HG02571 (cell line): ENCODE measurements at regions not wholly inside any gene's neighbourhood (a gene's known extent, or its start where the extent isn't known, plus 50 kb on each side); places are given as distances from the start of the nearest gene placed in this dataset.

Source experiments
- ATAC-seq: cut with Tn5 transposase; IDR thresholded peaks from one replicate; pipeline ENCODE4 v1.9.1; 2021; ENCODE audit warnings: mild to moderate bottlenecking, moderate library complexity; ENCODE audit not compliant: unreplicated experiment

DNA sequence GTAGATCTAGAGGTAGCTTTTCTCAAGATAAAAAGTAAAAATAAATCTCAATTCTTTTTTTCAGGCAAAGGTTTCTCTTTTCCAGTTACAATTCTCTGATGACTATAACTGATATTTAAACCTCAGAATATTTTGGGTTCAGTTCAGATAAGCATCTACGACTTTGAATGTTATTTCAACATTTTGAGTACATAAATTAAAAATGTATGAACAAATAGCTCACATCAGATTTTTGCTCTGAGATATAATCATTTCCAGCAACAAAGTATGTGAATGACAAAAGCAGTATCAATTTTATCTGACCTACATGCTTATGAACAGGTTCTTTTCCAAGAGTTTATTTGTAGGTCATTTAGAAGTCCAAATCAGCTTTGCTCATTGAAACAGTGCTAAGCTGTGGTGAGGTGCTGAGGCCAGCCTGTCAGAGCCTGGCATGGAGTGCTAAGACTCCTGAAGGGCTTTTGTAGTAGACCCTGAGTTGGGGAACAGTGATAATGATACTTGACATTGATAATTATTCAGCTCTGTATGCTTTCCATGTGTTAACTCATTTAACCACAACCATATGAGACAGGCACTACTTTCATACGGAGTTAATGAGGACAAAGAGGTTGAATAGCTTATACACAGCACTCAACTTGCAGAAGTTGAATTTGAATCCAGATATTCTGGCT, 205.0 kb upstream of the DCN start:
- no peak for ATAC-seq

DNA sequence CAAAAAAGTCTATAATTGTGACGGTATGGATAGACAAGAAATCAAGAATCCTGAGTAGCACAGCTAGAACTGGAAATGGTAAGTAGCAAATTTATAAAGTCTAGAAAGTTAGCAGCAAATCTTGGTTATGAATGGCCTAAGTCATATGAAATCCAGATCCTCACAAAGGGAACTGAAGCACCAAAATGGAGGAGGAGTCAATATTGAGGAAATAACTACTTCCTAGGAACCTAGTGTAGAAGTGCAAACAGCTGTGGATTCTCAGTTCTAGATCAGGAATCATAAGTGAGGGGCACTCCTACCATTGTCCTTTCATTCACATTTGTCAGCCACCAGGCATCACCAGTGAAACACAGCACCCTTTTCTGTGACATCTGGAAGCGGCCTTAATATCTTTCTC, 202.2 kb upstream of the DCN start:
- no peak for ATAC-seq

DNA sequence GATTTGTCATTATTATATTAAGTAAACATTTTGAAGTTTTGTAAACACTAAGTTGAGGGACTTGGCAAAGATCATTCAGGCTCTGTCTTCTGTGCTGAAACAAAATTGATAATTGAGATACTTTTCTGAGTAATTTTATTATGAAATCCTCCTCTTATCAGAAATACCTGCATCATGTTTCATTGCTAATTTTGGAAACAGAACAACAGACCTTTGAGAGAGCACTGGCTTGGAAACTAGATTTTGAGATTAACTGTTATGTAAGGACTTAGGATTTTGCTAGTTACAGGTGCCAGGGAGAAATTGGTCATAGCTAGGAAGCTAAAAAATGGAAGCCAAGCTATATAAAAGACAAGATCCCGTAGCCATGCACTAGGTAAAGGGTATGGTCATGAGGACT, 201.7 kb upstream of the DCN start:
- no peak for ATAC-seq

DNA sequence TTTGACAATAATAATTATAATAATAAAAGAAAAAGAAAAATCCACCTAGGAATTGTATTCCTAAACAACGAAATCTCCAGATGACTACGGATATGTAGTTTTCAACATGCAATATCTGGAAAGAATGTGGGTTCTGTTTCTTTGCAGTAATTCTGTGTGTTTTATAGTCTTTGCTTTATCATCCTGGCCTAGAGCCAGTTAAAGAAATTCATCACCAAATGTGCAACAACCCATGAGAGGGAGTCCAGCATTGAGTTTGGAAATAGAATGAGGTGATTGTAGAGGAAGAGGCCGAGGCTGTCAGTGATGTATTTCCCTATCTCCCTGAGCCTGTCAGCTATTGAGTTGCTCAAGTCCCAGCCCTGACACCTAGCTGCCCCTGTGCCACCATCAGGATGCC, 200.5 kb upstream of the DCN start:
- ATAC-seq: no peak

DNA sequence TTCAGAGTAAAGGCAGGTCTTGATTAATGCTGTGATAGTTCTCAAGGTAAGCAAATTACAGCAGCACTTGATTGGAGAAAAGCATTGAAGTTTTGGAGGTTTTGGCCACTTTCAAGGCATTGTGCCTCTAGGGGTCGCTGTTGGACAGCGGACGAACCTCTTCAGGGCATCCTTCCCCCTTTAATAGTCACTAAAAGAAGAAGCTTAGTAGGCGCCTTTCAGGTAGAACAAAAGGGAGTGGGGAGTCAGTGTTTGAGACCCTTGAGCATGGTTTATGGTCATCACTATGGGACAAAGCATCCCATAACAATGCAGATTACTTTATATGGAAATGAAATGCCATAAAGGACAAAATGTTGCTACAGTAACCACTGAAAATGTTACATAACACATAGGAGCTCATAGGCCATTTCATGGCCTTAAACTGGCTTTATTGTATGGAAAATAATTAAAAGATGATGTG, 199.5 kb upstream of the DCN start:
- peak; percentile 78 for ATAC-seq

DNA sequence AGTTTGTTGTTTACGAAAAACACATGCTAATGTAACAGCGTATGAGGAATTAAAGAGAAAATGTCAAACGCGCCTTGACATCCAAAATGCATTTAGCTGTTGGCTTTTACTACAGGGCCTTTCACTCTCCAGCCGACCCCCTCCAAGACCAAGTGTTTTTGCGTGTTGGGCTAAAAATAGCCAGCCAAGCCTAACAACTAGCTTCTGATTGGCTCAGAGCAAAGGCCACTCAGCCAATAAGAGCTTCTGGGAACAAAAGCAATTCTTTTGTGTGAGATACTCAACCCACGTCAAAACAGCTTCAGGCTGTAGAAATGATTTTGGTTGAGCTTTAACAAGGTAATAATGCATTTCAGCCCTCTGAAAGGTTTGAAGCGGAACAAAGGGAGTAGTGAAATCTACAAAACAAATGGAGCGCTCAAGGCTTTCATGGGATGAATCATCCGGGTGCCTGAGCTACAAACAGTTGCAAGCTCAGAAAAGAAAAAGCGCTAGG, 198.7 kb upstream of the DCN start:
- ATAC-seq: peak; percentile 64

DNA sequence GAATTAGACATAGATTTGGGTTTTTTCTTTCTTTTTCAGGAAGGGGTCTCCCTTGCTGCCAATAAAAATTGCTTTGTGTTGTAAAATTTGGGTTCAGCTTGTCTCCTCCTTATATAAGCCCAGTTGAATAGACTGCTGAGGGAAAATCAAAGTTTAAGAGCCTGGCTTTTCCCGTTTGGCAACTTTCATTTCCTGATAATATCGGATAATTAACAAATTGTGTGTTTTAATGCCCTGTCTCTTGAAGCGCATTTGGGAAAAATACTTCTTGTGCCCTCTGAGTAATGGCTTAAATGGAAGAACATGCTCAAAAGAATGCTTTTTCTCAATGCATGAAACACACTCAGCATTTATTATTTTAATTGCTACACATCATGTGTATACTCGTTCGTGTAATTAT, 198.0 kb upstream of the DCN start:
- ATAC-seq: no peak

DNA sequence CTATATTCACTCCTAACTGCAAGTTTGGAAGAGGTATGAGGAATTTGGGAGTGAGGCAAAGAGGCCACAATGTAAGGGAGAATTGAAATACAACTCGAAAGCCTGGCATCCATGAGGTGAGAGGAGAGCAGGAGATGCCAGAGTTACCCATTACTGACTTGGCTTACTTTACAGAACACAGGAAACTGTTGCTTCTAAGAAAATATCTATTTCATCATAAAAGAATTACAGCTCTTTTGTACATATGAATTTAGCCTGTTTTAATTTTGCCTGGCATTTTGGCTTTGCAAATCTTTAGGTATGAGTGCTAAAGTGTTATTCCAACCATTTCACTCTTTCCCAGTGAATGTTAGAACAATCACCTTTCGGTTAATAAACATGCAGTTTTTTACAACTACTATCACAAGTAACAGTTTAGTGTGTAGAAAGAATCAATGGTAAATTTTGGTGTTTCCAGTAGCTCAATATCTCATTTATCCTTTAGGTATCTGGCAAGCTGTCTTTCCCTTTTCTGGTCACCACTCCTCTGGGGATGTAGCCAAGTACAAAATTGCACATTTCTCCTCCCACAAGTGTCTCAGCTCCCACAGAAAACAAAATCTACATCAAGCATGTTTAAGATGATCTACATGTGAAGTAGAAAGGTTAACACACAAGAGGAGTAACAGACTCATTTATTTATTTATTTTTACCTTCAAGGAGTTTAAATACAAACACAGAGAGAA, 196.6 kb upstream of the DCN start:
- ATAC-seq: no peak

DNA sequence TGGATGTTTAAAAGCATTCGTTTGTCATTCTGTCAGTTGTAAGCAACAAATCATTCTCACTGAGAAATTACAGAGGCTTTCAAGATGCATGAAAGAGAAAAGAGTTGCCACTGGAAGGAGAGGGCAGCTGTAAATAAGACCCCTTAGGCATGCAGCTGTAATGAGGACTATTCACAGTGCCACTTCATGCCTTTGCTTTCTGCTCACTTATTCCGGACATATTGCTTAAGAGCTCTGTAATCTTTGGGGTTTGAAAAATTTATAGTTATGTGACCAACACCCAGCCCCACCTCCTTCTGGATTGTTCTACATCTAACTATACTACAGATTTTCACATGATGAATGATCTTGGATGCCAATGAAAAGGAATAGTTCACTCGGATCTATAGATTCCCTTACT, 194.8 kb upstream of the DCN start:
- no peak for ATAC-seq

DNA sequence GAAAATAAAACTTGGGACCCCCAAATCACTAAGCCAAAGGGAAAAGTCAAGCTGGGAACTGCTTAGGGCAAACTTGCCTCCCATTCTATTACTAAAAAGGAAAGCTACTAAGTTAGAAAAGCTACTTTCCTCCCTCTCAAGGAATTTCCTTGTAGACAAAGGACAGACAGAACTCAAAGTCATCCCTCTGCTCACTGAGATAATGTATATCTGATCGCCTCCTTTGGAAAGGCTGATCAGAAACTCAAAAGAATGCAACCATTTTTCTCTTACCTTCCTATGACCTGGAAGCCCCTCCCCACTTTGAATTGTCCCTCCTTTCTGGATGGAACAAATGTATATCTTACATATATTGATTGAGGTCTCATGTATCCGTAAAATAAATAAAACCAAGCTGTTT, 190.5 kb upstream of the DCN start:
- ATAC-seq: no peak

DNA sequence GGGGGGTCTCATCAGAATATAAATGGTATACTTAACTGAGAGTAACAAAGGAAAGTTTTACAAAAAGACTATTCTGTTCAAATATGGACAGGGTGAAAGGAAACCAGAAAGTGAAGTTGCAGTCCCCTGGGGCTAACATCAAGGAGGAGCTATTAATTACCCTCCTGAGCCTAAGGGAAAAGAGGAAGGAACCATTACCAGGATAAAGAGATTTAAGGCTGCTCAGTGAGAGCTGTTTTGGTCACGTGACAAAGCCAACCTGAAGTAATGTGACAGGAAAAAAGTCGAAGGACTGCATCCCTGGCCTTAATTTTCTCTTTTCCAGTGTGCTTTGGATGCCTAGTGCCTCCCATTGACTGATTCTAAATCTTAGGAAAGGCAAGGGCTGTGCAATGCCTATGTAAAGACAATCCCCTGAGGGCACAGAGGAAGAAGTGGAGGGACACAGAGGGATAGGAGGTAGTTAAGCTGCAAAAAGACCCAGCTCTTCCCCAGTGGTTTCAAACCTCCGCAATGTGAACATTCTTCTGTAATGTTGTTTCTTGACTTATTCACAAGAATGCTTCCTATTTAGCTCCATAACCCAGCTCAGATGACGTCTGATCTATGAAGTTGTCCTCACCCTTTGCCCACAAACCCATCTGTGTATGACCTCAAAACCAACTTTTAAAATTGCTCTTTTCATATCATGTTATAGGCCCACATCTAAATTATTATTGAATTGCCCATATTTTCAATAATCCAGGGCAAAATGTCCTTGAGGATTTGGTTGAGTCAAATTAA, 187.7 kb upstream of the DCN start:
- no peak for ATAC-seq

DNA sequence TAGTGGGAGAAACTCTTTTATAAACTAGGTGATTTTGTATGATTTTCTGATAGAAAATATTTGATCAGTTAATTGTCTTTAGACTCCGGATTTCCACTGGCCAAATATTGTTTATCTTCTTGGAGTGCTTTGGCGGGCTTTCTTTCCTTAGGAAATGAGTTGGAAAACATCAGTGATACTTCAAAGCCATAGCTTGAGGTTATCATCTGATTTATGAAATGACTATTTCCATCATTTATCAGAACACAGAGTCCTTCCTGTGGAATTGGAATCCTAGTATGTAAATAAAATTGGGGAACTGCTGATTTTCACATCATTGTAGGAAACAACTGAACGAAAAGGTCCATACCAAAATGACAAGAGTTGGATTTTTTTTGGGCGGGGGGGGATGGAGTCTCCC, 186.0 kb upstream of the DCN start:
- no peak for ATAC-seq

DNA sequence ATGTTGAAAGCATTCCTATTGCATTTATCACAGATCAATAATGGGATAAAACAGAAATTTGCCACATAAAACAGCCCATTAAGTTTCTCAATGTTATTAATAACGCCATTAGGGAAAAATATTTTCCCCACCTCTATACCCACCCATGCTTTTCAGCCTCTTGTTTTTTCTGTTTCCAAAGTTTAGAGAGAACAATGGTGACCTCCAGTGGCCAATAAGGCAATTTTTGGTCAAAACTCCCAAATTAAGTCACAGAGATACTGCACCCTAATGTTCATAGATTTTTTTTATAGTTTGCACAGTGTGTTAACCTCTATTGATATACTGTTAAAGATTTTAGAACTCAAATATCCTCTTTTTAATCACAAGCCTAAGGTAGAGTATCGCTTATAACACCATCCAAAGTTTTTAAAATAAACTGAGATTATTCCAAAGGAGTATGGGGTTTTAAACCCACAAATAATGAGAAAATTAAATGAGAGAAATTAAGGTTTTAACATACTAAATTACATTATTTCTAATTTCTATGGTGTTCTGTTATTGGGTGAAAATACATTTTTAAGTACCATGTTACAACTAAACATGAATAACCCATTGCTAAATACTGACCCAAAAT, 184.7 kb upstream of the DCN start:
- ATAC-seq: no peak

DNA sequence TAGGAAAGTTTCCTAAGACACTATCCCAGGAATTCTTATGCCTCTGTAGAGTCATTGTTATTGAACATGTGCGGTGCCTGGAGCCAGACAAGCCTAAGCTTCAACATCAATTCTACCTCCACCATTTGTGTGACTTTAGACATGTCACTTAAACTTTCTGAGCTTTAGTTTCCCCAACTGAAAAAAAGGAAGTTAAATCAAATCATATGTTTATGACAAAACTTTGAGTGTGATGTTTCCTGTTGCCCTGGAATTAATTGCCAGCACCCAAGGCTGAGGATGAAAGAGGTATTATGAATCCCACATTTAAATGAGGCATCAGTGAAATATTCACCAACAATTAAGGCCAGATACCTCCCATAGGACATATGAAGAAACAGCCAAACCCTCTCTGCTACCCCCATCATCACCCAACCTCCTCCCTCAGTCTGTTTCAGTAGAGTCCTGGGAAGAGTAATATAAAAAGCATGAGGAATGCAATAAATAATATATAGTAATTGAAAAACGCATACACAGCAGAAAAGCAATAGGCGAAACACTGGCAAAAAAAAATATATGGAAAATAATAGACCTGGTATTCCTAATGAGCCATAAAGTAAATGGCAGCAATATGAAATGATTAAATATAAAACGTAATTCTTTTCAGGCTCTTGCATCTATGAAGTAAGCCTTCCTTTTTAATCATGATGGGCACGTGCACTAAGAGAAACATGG, 182.0 kb upstream of the DCN start:
- ATAC-seq: no peak

DNA sequence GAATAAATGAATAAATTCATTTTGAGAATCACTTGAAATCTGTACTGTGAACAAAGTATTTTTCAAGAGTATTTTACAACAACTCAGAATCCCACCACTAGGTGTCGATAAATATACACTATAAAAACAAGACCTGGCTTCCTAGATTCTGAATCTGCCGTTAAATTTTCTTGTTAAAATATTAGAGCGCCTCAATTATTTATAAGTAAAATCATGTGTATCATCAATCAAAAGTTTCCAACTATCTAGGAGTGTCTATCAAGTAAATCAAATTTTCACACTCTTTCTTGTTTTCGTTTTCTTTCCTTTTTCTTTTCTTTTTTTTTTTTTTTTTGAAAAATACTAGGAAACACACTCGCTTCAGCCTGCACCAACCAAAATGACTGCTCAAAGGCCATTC, 179.2 kb upstream of the DCN start:
- ATAC-seq: peak; percentile 48

DNA sequence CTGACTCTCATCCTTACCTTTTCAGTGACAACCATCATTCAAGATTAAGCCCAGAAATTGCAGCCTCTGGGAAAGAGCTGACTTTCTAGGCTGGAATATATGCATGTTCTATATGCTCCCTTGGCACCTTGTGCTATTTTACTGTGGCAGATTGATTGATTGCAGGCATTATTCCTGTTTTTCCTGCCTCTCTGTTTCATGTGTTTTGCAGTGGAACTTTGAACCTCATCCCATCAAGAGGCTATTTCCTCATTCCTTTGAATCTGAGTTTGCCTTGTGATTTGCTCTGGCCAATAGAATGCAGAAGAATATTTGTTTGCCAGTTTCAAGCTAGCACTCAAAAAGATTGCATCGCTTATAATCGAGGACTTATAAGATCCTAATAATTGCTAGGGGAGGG, 174.8 kb upstream of the DCN start:
- ATAC-seq: no peak

DNA sequence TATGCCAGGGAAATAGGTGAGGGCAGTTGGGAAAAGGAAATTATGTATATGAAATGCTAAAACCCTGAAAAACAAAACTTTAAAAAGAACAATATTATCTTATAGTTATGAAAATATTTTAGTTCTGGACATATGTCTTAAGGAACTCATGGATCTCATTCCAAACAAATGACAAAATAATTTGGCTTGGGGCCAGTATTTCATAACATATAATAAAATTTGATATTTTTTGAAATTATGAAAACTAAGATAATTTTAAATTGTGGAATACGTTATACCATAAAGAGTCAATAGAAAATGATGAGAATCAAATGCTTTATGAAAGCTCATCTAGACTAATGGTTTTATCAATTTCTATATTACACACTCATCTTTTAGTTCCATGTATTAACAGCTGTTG, 173.8 kb upstream of the DCN start:
- no peak for ATAC-seq

DNA sequence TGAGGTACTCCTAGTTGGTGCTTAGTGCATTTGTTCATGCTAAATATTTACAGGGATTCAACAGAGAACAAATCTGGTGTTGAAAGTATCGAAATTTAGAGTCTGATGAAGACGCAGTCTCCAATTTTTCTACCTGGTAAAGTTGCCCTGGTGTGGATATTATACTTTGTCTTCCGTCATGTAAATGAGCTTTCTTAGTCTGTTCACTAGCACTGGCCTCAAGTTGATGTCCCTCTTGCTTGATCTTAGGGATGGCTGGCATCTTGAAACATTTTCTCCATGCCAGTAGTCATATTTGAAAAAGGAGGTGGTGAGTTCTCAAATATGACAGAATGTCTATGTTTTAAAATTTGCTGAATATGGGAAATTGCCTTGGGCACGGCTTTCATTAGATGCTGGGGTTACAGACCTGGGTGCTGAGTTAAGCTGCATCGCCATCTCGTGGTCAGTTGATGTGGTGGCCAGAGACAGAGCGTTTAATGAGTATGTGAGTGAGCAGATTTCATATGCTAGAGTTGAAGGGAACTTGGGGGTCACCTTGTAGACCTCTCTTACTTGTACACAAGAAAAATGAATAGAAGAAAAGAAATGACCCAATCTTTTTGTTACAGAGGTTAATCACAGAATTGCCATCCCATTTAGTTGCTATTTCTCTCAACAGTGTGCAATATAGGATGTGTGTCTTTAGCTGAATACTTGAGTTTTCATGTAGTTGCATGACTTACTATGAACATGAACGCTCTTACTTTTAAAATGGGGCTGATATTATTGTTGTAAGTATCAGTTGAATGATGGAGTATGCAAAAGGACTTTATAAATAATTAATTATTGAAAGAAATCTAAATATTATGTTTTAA, 172.8 kb upstream of the DCN start:
- peak; percentile 87 for ATAC-seq

DNA sequence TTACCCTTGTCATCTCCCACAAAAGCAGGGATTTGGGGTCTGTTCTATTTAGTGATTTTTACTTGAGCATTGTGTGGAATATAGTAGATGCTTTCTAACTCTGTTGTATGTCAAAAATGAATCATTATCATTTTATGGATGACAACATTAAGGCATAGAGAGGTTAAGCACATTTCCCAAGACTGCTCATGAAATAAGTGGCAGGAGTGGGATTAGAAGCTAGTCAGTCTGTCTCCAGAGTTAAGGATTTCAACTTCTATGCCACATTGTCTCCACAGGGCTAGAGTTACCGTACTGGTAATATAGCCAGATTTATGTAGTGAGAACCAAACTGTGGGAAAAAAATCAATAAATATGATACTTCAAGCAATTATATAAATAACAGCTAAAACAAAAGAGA, 170.6 kb upstream of the DCN start:
- no peak for ATAC-seq

DNA sequence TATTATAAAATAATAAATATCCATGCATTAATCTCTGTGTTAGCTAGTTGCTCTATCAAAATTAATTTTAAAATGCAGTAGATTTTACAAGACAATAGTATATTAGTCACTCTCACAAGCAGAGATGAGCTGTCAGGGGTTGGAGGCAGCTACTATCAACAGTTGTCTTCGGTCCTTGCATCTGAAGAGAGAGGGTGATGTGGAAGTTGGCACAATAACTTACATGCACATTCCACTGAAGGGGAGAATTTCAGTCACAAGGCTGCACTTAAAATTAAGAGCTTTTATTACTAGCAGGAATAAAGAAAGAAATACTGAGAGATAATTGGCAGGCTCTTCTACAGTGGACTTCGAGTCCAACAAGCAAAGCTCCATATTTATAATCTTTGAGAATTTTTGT, 166.9 kb upstream of the DCN start:
- no peak for ATAC-seq
